ENCODE measurements at regions not wholly inside any gene's neighbourhood (a gene's known extent, or its start where the extent isn't known, plus 50 kb on each side); places are given as distances from the start of the nearest gene placed in this dataset.

GRCh38 chr19:13699786-13700185 is 64.5 kb upstream of the MRI1 start:
- Histone ChIP-seq H3K9me3 (peaks cover 0 to 7% of the 10 kb centered on the region in 2 donors), H3K27ac (no peak overlapping the region), H3K27me3 (peaks cover 0 to 4% of the 10 kb centered on the region in 2 donors), H3K4me1 (no peaks in the 10 kb centered on the region), H3K4me3 (no peak overlapping the region), H3K36me3 (no peaks in the 10 kb centered on the region)
- TF ChIP-seq, protein P1, sequence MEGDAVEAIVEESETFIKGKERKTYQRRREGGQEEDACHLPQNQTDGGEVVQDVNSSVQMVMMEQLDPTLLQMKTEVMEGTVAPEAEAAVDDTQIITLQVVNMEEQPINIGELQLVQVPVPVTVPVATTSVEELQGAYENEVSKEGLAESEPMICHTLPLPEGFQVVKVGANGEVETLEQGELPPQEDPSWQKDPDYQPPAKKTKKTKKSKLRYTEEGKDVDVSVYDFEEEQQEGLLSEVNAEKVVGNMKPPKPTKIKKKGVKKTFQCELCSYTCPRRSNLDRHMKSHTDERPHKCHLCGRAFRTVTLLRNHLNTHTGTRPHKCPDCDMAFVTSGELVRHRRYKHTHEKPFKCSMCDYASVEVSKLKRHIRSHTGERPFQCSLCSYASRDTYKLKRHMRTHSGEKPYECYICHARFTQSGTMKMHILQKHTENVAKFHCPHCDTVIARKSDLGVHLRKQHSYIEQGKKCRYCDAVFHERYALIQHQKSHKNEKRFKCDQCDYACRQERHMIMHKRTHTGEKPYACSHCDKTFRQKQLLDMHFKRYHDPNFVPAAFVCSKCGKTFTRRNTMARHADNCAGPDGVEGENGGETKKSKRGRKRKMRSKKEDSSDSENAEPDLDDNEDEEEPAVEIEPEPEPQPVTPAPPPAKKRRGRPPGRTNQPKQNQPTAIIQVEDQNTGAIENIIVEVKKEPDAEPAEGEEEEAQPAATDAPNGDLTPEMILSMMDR (IDR thresholded peaks at IDR 0.05), result no peak
- no peak for DNase-seq (ENCODE audit: low spot score)

- Histone ChIP-seq H3K4me3 (no peak overlapping the region), H3K27me3 (peaks cover 0 to 4% of the 10 kb centered on the region in 2 donors), H3K36me3 (no peaks in the 10 kb centered on the region), H3K4me1 (no peaks in the 10 kb centered on the region), H3K9me3 (peaks cover 0 to 6% of the 10 kb centered on the region in 2 donors), H3K27ac (no peak overlapping the region)
- DNase-seq (ENCODE audit: low spot score), result no peak
- TF ChIP-seq, protein P1 (IDR thresholded peaks at IDR 0.05), result no peak
Observed at GRCh38 chr19:13696839-13697238, 67.5 kb upstream of the MRI1 start.

GRCh38 chr19:13693889-13694288 is 70.4 kb upstream of the MRI1 start:
- Histone ChIP-seq H3K36me3 (no peaks in the 10 kb centered on the region), H3K27me3 (no peaks in the 10 kb centered on the region), H3K4me3 (no peak overlapping the region), H3K4me1 (no peaks in the 10 kb centered on the region), H3K9me3 (no peaks in the 10 kb centered on the region), H3K27ac (no peak overlapping the region)
- DNase-seq (ENCODE audit: low spot score), result no peak
- TF ChIP-seq, protein P1 (IDR thresholded peaks at IDR 0.05), result no peak

DNA sequence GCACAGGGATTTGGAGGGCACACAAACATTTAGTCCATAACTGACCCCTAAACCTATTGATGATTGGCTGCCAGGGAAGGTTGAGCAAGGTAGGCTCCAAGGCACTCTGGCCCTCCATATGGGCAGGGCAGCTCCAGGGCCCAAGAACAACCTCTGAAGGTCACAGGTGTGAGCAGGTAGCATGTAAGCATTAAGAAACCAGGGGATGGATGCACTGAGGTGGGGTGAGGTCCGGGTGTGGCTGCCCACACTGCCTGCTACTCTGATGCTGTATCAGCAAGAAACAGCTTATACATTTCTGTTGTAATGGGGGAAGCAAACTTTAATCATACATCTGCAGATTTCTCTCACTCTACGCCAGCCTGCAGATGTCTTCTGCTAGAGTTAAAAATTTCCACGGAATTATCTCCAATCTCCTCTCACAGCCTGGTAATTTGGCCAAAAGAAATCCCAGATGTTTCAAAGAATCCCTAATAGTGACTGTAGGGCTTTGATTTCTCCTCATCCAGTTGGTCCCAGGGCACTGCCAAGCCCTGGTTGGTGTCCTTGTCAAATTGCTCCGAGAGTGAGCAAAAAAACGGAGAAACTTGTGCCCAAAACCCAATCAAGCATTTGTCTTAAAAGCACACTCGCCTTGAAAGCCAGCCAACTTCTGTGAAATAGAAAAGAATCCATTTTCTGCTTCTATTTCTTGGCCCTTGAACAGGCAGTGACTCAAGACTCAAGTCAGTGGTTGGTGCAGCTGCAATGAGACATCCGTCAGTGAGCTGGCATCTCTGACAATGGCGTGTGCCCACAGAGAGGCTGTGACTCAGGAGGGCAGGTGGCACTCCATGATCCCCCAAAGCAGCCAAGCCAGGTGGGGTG is 72.5 kb upstream of the MRI1 start:
- Histone ChIP-seq H3K9me3 (no peaks in the 10 kb centered on the region), H3K4me1 (no peaks in the 10 kb centered on the region), H3K36me3 (no peaks in the 10 kb centered on the region), H3K27ac (no peak overlapping the region), H3K4me3 (no peak overlapping the region), H3K27me3 (no peaks in the 10 kb centered on the region)
- TF ChIP-seq, protein P1 (IDR thresholded peaks at IDR 0.05), result no peak
- DNase-seq (ENCODE audit: low spot score), result no peak

DNA sequence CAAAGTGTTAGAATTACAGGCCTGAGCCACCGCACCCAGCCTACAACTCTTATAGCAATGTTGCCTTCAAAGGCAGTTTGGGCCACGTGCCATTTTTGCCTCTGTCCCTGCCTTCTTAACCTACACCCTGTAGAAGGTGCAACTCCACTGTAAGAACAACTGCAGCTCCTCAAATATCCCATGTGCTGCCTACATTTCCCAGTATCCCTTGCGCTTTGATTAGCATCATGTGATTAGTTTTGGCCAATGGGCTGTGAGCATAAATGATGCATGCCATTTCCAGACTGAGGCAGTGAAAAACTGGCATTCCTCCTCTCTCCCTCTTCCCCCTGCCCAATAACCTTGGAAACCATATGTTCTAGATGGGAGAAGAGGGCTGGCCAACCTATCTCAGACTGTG is 75.2 kb upstream of the MRI1 start:
- TF ChIP-seq, protein P1 (IDR thresholded peaks at IDR 0.05), result no peak
- DNase-seq (ENCODE audit: low spot score), result no peak
- Histone ChIP-seq H3K27ac (no peak overlapping the region), H3K9me3 (no peaks in the 10 kb centered on the region), H3K36me3 (no peaks in the 10 kb centered on the region), H3K4me3 (no peak overlapping the region), H3K4me1 (no peaks in the 10 kb centered on the region), H3K27me3 (no peaks in the 10 kb centered on the region)

All from right atrium auricular region (tissue), 2 donors.